CD14-positive monocyte (primary cell): ENCODE measurements at regions not wholly inside any gene's neighbourhood (a gene's known extent, or its start where the extent isn't known, plus 50 kb on each side); places are given as distances from the start of the nearest gene placed in this dataset.

ENCODE experiments used
- DNase-seq, 3 donors: peaks; one replicate each; pipeline ENCODE4 v3.0.0-alpha.2; 2011 to 2022
- H2AFZ ChIP-seq: 2 replicates; pipeline ENCODE4 v1.6.0; 2012; ENCODE audit warnings: mild to moderate bottlenecking, low read depth, low read length, inconsistent platforms; ENCODE audit not compliant: insufficient read depth, poor library complexity, severe bottlenecking
- H3K27ac ChIP-seq, 2 donors: 1 replicate in 1 of 2; 2 replicates in 1 of 2; pipeline ENCODE4 v1.5.1; 2012 to 2013; ENCODE audit warnings: low read length in 2 of 2, control low read depth in 1 of 2, inconsistent platforms in 1 of 2, low read depth in 1 of 2, mild to moderate bottlenecking in 1 of 2
- H3K27me3 ChIP-seq, 2 donors: one replicate each; pipeline versions ENCODE4 v1.6.0 to v1.6.1; 2011 to 2013; ENCODE audit warnings: low read length in 2 of 2; ENCODE audit not compliant: control insufficient read depth in 2 of 2, insufficient read depth in 2 of 2
- H3K36me3 ChIP-seq, 2 donors: replicated peaks in 1 of 2; 1 replicate in 1 of 2; 2 replicates in 1 of 2; pipeline versions ENCODE4 v1.5.1 to v1.6.1; 2012 to 2013; ENCODE audit warnings: low read length in 2 of 2, control low read depth in 1 of 2, inconsistent platforms in 1 of 2, mild to moderate bottlenecking in 1 of 2; ENCODE audit not compliant: insufficient read depth in 2 of 2, control insufficient read depth in 1 of 2
- H3K4me1 ChIP-seq, 2 donors: 1 replicate in 1 of 2; 2 replicates in 1 of 2; pipeline versions ENCODE4 v1.5.1 to v1.6.1; 2012 to 2013; ENCODE audit warnings: low read length in 2 of 2, control low read depth in 1 of 2, inconsistent platforms in 1 of 2, mild to moderate bottlenecking in 1 of 2, moderate library complexity in 1 of 2; ENCODE audit not compliant: insufficient read depth in 2 of 2, control insufficient read depth in 1 of 2
- H3K4me2 ChIP-seq: replicated peaks from 2 replicates; pipeline ENCODE3; 2012; ENCODE audit warnings: low read length, moderate library complexity, mild to moderate bottlenecking; ENCODE audit not compliant: poor library complexity, severe bottlenecking; ENCODE audit errors: extremely low read depth
- H3K4me3 ChIP-seq, 3 experiments: fragments of 200-600 bp in 1 of 3; sonication (generic) in 1 of 3; replicated peaks in 1 of 3; 1 replicate in 2 of 3; 2 replicates in 1 of 3; pipeline ENCODE4 v1.5.1; 2011 to 2013; ENCODE audit warnings: low read length in 3 of 3, mild to moderate bottlenecking in 3 of 3, control low read depth in 2 of 3, low read depth in 2 of 3, inconsistent platforms in 1 of 3, moderate library complexity in 1 of 3
- H3K79me2 ChIP-seq: 2 replicates; pipeline ENCODE4 v1.6.0; 2012; ENCODE audit warnings: mild to moderate bottlenecking, control low read depth, inconsistent platforms, low read length, moderate library complexity; ENCODE audit not compliant: insufficient read depth
- H3K9ac ChIP-seq: 2 replicates; pipeline ENCODE4 v1.6.0; 2017; ENCODE audit warnings: low read length, mild to moderate bottlenecking; ENCODE audit not compliant: insufficient read depth, poor library complexity, severe bottlenecking
- H3K9me3 ChIP-seq, 2 donors: replicated peaks in 1 of 2; 1 replicate in 1 of 2; 2 replicates in 1 of 2; pipeline versions ENCODE4 v1.5.1 to v1.6.1; 2012 to 2013; ENCODE audit warnings: low read length in 2 of 2, control low read depth in 1 of 2; ENCODE audit not compliant: control insufficient read depth in 1 of 2, insufficient read depth in 1 of 2
- H4K20me1 ChIP-seq: 2 replicates; pipeline ENCODE4 v1.6.0; 2012; ENCODE audit warnings: mild to moderate bottlenecking, low read length, control low read depth, moderate library complexity; ENCODE audit not compliant: insufficient read depth
- H3K27ac Mint-ChIP-seq, 7 donors: one replicate each; pipeline ENCODE4 v1.8.0; 2020; ENCODE audit warnings: mild to moderate bottlenecking in 7 of 7, mixed read lengths in 7 of 7, moderate library complexity in 6 of 7, inconsistent platforms in 2 of 7
- H3K27me3 Mint-ChIP-seq, 3 donors: one replicate each; pipeline ENCODE4 v1.8.0; 2021 to 2022; ENCODE audit warnings: low read depth in 3 of 3, mild to moderate bottlenecking in 3 of 3, mixed read lengths in 3 of 3, moderate library complexity in 3 of 3, inconsistent platforms in 1 of 3
- H3K36me3 Mint-ChIP-seq, 2 donors: one replicate each; pipeline ENCODE4 v1.8.0; 2020; ENCODE audit warnings: mixed read lengths in 2 of 2, inconsistent platforms in 1 of 2, mild to moderate bottlenecking in 1 of 2
- H3K4me1 Mint-ChIP-seq: one replicate; pipeline ENCODE4 v1.8.0; 2020; ENCODE audit warnings: mild to moderate bottlenecking, mixed read lengths
- H3K4me3 Mint-ChIP-seq, 2 donors: one replicate each; pipeline ENCODE4 v1.8.0; 2020; ENCODE audit warnings: mild to moderate bottlenecking in 2 of 2, mixed read lengths in 2 of 2, moderate library complexity in 1 of 2
- H3K9me3 Mint-ChIP-seq, 7 donors: one replicate each; pipeline ENCODE4 v1.8.0; 2020 to 2022; ENCODE audit warnings: mixed read lengths in 7 of 7, mild to moderate bottlenecking in 6 of 7, moderate library complexity in 6 of 7, inconsistent platforms in 2 of 7
- CTCF ChIP-seq: fragments of 200-600 bp; IDR thresholded peaks from one replicate; pipeline ENCODE4 v1.8.0; 2022; ENCODE audit warnings: antibody characterized with exemption, mild to moderate bottlenecking
- whole genome bisulfite sequencing: methylation state at CpG from one replicate; pipeline ENCODE4 v1.1.5; 2013; ENCODE audit warnings: missing lambda C conversion rate; ENCODE audit not compliant: insufficient coverage; 5-methylcytosine and 5-hydroxymethylcytosine counted together
- intact Hi-C, 2 donors: fragments of 100-400 bp; cut with micrococcal nuclease; formaldehyde crosslinking; loops; one replicate each; pipeline versions ENCODE4 v1.15.0 to v1.15.1; 2023

DNA sequence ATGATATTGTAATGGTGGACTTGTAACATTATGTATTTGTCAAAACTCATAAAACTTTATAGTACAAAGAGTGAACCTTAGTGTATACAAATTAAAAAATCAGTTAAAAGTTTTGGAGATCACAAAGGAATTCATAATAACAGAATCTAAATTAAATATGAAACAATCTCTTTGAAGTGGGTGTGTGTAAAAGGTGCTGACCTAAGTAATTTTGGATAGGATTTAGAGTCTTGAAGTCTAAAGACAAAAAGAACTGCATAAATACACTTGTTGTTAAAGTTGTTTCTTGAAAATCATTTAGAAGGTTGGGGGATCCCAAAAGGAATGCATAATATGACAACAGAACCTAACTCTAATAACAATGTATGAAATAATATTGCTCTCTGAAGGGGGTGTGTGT, 295.5 kb downstream of the PRR16 start:
- no peaks in the 10 kb centered on the region for H3K36me3 ChIP-seq
- H3K9me3 ChIP-seq, result peaks cover 0 to 6% of the 10 kb centered on the region in 2 donors
- no peak overlapping the region for H3K4me3 ChIP-seq
- H3K4me1 Mint-ChIP-seq, result no peaks in the 10 kb centered on the region
- peaks cover 0 to 15% (median 8%) of the 10 kb centered on the region in 7 donors for H3K9me3 Mint-ChIP-seq
- no peaks in the 10 kb centered on the region for H3K36me3 Mint-ChIP-seq
- no peaks in the 10 kb centered on the region for H3K79me2 ChIP-seq
- intact Hi-C loops, result no loop called here
- TF ChIP-seq CTCF, result no peak
- no peak overlapping the region for H3K4me3 Mint-ChIP-seq
- H3K27me3 Mint-ChIP-seq, result no peaks in the 10 kb centered on the region
- no peak overlapping the region for H3K4me2 ChIP-seq
- DNase-seq, result no peak
- H3K27me3 ChIP-seq, result no peaks in the 10 kb centered on the region
- H3K4me1 ChIP-seq, result no peaks in the 10 kb centered on the region
- no peaks in the 10 kb centered on the region for H4K20me1 ChIP-seq
- H2AFZ ChIP-seq, result no peak overlapping the region
- H3K27ac ChIP-seq, result no peak overlapping the region
- H3K9ac ChIP-seq, result no peak overlapping the region
- H3K27ac Mint-ChIP-seq, result no peak overlapping the region

GRCh38 chr5:120761986-120762385, 297.9 kb downstream of the PRR16 start:
- DNase-seq, result no peak
- Histone ChIP-seq H3K36me3 (no peaks in the 10 kb centered on the region), H3K27ac (no peak overlapping the region), H3K4me1 (peaks cover under 1 to 1% of the 10 kb centered on the region in 2 donors), H4K20me1 (no peaks in the 10 kb centered on the region), H3K4me3 (no peak overlapping the region), H3K79me2 (no peaks in the 10 kb centered on the region), H3K9ac (no peak overlapping the region), H2AFZ (no peak overlapping the region), H3K4me2 (no peak overlapping the region), H3K27me3 (no peaks in the 10 kb centered on the region), H3K9me3 (no peaks in the 10 kb centered on the region)
- Mint-ChIP-seq H3K27ac (no peak overlapping the region), H3K36me3 (no peaks in the 10 kb centered on the region), H3K4me1 (peaks cover 2% of the 10 kb centered on the region), H3K4me3 (no peak overlapping the region), H3K27me3 (no peaks in the 10 kb centered on the region), H3K9me3 (peaks cover 0 to 8% (median 4%) of the 10 kb centered on the region in 7 donors)
- intact Hi-C loops, result no loop called here
- no peak for TF ChIP-seq CTCF
- no CpG with 5 or more reads among the region's 1 CpG for WGBS
